H9 (cell line): ENCODE measurements at regions not wholly inside any gene's neighbourhood (a gene's known extent, or its start where the extent isn't known, plus 50 kb on each side); places are given as distances from the start of the nearest gene placed in this dataset.

Source experiments
- DNase-seq: peaks from one replicate; pipeline ENCODE4 v3.0.0-alpha.2; 2017
- H2AFZ ChIP-seq: one replicate; pipeline ENCODE4 v1.6.1; 2013; ENCODE audit warnings: mild to moderate bottlenecking, low read length, control low read depth, moderate library complexity
- H2AK5ac ChIP-seq: 2 replicates; pipeline ENCODE4 v1.6.1; 2013; ENCODE audit warnings: low read length, control low read depth, mixed read lengths; ENCODE audit not compliant: insufficient read length
- H2BK120ac ChIP-seq: one replicate; pipeline ENCODE4 v1.6.1; 2013; ENCODE audit warnings: low read depth, mild to moderate bottlenecking, low read length, control low read depth, inconsistent platforms; ENCODE audit not compliant: poor library complexity, severe bottlenecking
- H2BK12ac ChIP-seq: 2 replicates; pipeline ENCODE4 v1.6.1; 2013; ENCODE audit warnings: low read length, control low read depth, mixed read lengths, low read depth; ENCODE audit not compliant: insufficient read length
- H2BK15ac ChIP-seq: 2 replicates; pipeline ENCODE4 v1.6.1; 2013; ENCODE audit warnings: low read depth, low read length, control low read depth
- H2BK20ac ChIP-seq: one replicate; pipeline ENCODE4 v1.6.1; 2013; ENCODE audit warnings: low read depth, mild to moderate bottlenecking, low read length, control low read depth, inconsistent platforms; ENCODE audit not compliant: poor library complexity, severe bottlenecking
- H2BK5ac ChIP-seq: 2 replicates; pipeline ENCODE4 v1.6.1; 2013; ENCODE audit warnings: low read length, control low read depth, mixed read lengths; ENCODE audit not compliant: insufficient read length
- H3K14ac ChIP-seq: 2 replicates; pipeline ENCODE4 v1.6.1; 2013; ENCODE audit warnings: low read length, control low read depth; ENCODE audit not compliant: insufficient read depth
- H3K18ac ChIP-seq: 2 replicates; pipeline ENCODE4 v1.6.1; 2013; ENCODE audit warnings: low read depth, mild to moderate bottlenecking, mixed read lengths, low read length, control low read depth; ENCODE audit not compliant: insufficient read length
- H3K23ac ChIP-seq: 2 replicates; pipeline ENCODE4 v1.6.1; 2013; ENCODE audit warnings: low read length, control low read depth, mixed read lengths, low read depth; ENCODE audit not compliant: insufficient read length
- H3K23me2 ChIP-seq: 2 replicates; pipeline ENCODE4 v1.6.1; 2013; ENCODE audit warnings: low read depth, mild to moderate bottlenecking, mixed read lengths, low read length, control low read depth; ENCODE audit not compliant: insufficient read length, poor library complexity, severe bottlenecking
- H3K27ac ChIP-seq: 2 replicates; pipeline ENCODE4 v1.5.1; 2013; ENCODE audit warnings: low read length, control low read depth, mixed read lengths, low read depth; ENCODE audit not compliant: insufficient read length
- H3K27me3 ChIP-seq: 2 replicates; pipeline ENCODE4 v1.6.1; 2013; ENCODE audit warnings: low read length, control low read depth, inconsistent platforms; ENCODE audit not compliant: insufficient read depth
- H3K4ac ChIP-seq: 2 replicates; pipeline ENCODE4 v1.6.1; 2013; ENCODE audit warnings: low read depth, mild to moderate bottlenecking, control low read depth, inconsistent platforms, low read length, moderate library complexity
- H3K4me1 ChIP-seq: 2 replicates; pipeline ENCODE4 v1.6.1; 2013; ENCODE audit warnings: low read length, control low read depth, inconsistent platforms; ENCODE audit not compliant: insufficient read depth
- H3K4me2 ChIP-seq: 2 replicates; pipeline ENCODE4 v1.6.1; 2013; ENCODE audit warnings: low read length, control low read depth, mixed read lengths; ENCODE audit not compliant: insufficient read length, insufficient read depth
- H3K56ac ChIP-seq: 2 replicates; pipeline ENCODE4 v1.6.1; 2013; ENCODE audit warnings: low read depth, mild to moderate bottlenecking, mixed read lengths, low read length, control low read depth; ENCODE audit not compliant: insufficient read length
- H3K79me1 ChIP-seq: 2 replicates; pipeline ENCODE4 v1.6.1; 2013; ENCODE audit warnings: low read depth, mild to moderate bottlenecking, moderate library complexity, low read length, control low read depth, inconsistent platforms; ENCODE audit not compliant: insufficient read depth, poor library complexity, severe bottlenecking
- H3K79me2 ChIP-seq: 2 replicates; pipeline ENCODE4 v1.6.1; 2013; ENCODE audit warnings: low read length, control low read depth, inconsistent platforms; ENCODE audit not compliant: insufficient read depth
- H3K9ac ChIP-seq: 2 replicates; pipeline ENCODE4 v1.6.1; 2013; ENCODE audit warnings: low read length, control low read depth, mixed read lengths; ENCODE audit not compliant: insufficient read length; ENCODE audit errors: extremely low read depth
- H3K9me3 ChIP-seq: one replicate; pipeline ENCODE4 v1.6.1; 2013; ENCODE audit warnings: low read depth, low read length, inconsistent platforms; ENCODE audit not compliant: control insufficient read depth
- H3T11ph ChIP-seq: one replicate; pipeline ENCODE4 v1.6.1; 2013; ENCODE audit warnings: mild to moderate bottlenecking, low read length, control low read depth, inconsistent platforms
- H4K20me1 ChIP-seq: one replicate; pipeline ENCODE4 v1.6.1; 2013; ENCODE audit not compliant: control insufficient read depth, insufficient read length, insufficient read depth
- H4K5ac ChIP-seq: 2 replicates; pipeline ENCODE4 v1.6.1; 2013; ENCODE audit warnings: low read depth, mild to moderate bottlenecking, mixed read lengths, low read length, control low read depth; ENCODE audit not compliant: insufficient read length
- H4K8ac ChIP-seq: replicated peaks from 2 replicates; pipeline ENCODE4 v1.6.1; 2013; ENCODE audit warnings: low read length, control low read depth, mixed read lengths, low read depth; ENCODE audit not compliant: insufficient read length
- H4K91ac ChIP-seq: 2 replicates; pipeline ENCODE4 v1.6.1; 2013; ENCODE audit warnings: low read depth, mild to moderate bottlenecking, moderate library complexity, mixed read lengths, low read length, control low read depth; ENCODE audit not compliant: insufficient read length
- H3K27ac Mint-ChIP-seq, 3 experiments: 2 replicates in 2 of 3; 3 replicates in 1 of 3; pipeline ENCODE4 v1.8.0; 2020 to 2021; ENCODE audit warnings: mixed read lengths in 3 of 3, mild to moderate bottlenecking in 1 of 3, moderate library complexity in 1 of 3
- H3K27me3 Mint-ChIP-seq: 2 replicates; pipeline ENCODE4 v1.8.0; 2021; ENCODE audit warnings: low read depth, mild to moderate bottlenecking, moderate library complexity, mixed read lengths
- H3K36me3 Mint-ChIP-seq, 3 experiments: 2 replicates in 2 of 3; 3 replicates in 1 of 3; pipeline ENCODE4 v1.8.0; 2020 to 2021; ENCODE audit warnings: low read depth in 3 of 3, mixed read lengths in 3 of 3; ENCODE audit not compliant: insufficient read depth in 1 of 3
- H3K4me1 Mint-ChIP-seq, 2 experiments: 2 replicates each; pipeline ENCODE4 v1.8.0; 2020; ENCODE audit warnings: mixed read lengths in 2 of 2
- H3K4me3 Mint-ChIP-seq, 2 experiments: 2 replicates in 1 of 2; 3 replicates in 1 of 2; pipeline ENCODE4 v1.8.0; 2020 to 2021; ENCODE audit warnings: mild to moderate bottlenecking in 2 of 2, mixed read lengths in 2 of 2, moderate library complexity in 1 of 2
- H3K9me3 Mint-ChIP-seq, 2 experiments: 2 replicates in 1 of 2; 3 replicates in 1 of 2; pipeline ENCODE4 v1.8.0; 2020; ENCODE audit warnings: mild to moderate bottlenecking in 2 of 2, mixed read lengths in 2 of 2, moderate library complexity in 1 of 2
- CTCF ChIP-seq: fragments of 200-600 bp; sonication (generic); conservative IDR thresholded peaks from 3 replicates; pipeline ENCODE4 v1.8.0; 2021; ENCODE audit warnings: antibody characterized with exemption, mild to moderate bottlenecking
- WGBS: extraction: QIAGEN DNeasy Blood & Tissue Kit; methylation state at CpG from one replicate; pipeline ENCODE4 v1.1.7; 2013; ENCODE audit warnings: missing lambda C conversion rate, low lambda C conversion rate, mixed read lengths; ENCODE audit not compliant: insufficient read length; ENCODE audit errors: extremely low coverage; 5-methylcytosine and 5-hydroxymethylcytosine counted together

DNA sequence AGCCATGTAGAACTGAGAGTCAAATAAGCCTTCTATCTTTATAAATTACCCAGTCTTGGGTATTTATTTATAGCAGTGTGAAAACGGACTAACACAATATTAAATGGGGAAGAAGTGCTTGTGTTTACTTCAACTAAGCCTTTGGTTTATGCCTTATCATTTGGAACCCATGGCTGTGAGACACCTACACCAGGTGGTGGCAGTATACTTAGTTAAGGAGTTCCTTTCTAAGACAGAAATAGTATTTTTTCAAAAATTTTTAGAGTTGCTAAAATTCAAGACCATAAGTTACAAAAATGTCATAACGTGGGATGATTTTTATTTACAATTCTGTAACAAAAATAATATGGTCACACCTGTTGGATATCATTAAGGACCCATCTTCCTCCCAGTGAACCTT is 354.5 kb upstream of the SOX14 start:
- no peak overlapping the region for H2BK120ac ChIP-seq
- peaks cover 2% of the 10 kb centered on the region for H3K27me3 Mint-ChIP-seq
- H2BK12ac ChIP-seq: no peak overlapping the region

More for the DNA sequence above, 354.5 kb upstream of the SOX14 start:
- no peak overlapping the region for H4K5ac ChIP-seq
- H2BK5ac ChIP-seq: no peak overlapping the region
- no peak overlapping the region for H4K91ac ChIP-seq
- Mint-ChIP-seq H3K4me3 (no peak overlapping the region), H3K36me3 (peaks cover 2 to 17% (median 12%) of the 10 kb centered on the region in 3 experiments), H3K27ac (no peak overlapping the region), H3K4me1 (no peaks in the 10 kb centered on the region), H3K9me3 (peaks cover 13 to 20% of the 10 kb centered on the region in 2 experiments)
- H4K20me1 ChIP-seq: no peaks in the 10 kb centered on the region
- H3K27ac ChIP-seq: no peak overlapping the region
- H4K8ac ChIP-seq: no peak overlapping the region
- H3K79me1 ChIP-seq: no peaks in the 10 kb centered on the region
- no peak for DNase-seq
- no peak overlapping the region for H3K14ac ChIP-seq
- no peak overlapping the region for H2AFZ ChIP-seq
- H3T11ph ChIP-seq: no peak overlapping the region
- H3K4me2 ChIP-seq: no peak overlapping the region
- H3K79me2 ChIP-seq: no peaks in the 10 kb centered on the region
- H3K9ac ChIP-seq: no peak overlapping the region
- no peak overlapping the region for H2BK15ac ChIP-seq
- no peak overlapping the region for H3K4ac ChIP-seq
- H2AK5ac ChIP-seq: no peak overlapping the region
- H3K23ac ChIP-seq: no peak overlapping the region
- no peak overlapping the region for H3K18ac ChIP-seq
- H3K9me3 ChIP-seq: peaks cover 5% of the 10 kb centered on the region
- H2BK20ac ChIP-seq: no peak overlapping the region
- peak; percentile 69 for TF ChIP-seq CTCF
- H3K27me3 ChIP-seq: no peaks in the 10 kb centered on the region
- H3K4me1 ChIP-seq: no peaks in the 10 kb centered on the region
- no peak overlapping the region for H3K56ac ChIP-seq
- H3K23me2 ChIP-seq: no peaks in the 10 kb centered on the region
- no CpG with 5 or more reads among the region's 2 CpGs for WGBS
